CD14-positive monocyte (primary cell): ENCODE measurements at regions not wholly inside any gene's neighbourhood (a gene's known extent, or its start where the extent isn't known, plus 50 kb on each side); places are given as distances from the start of the nearest gene placed in this dataset.

ENCODE experiments used
- DNase-seq, 3 donors: peaks; one replicate each; pipeline ENCODE4 v3.0.0-alpha.2; 2011 to 2022
- H2AFZ ChIP-seq: 2 replicates; pipeline ENCODE4 v1.6.0; 2012; ENCODE audit warnings: mild to moderate bottlenecking, low read depth, low read length, inconsistent platforms; ENCODE audit not compliant: insufficient read depth, poor library complexity, severe bottlenecking
- H3K27ac ChIP-seq, 2 donors: 1 replicate in 1 of 2; 2 replicates in 1 of 2; pipeline ENCODE4 v1.5.1; 2012 to 2013; ENCODE audit warnings: low read length in 2 of 2, control low read depth in 1 of 2, inconsistent platforms in 1 of 2, low read depth in 1 of 2, mild to moderate bottlenecking in 1 of 2
- H3K27me3 ChIP-seq, 2 donors: one replicate each; pipeline versions ENCODE4 v1.6.0 to v1.6.1; 2011 to 2013; ENCODE audit warnings: low read length in 2 of 2; ENCODE audit not compliant: control insufficient read depth in 2 of 2, insufficient read depth in 2 of 2
- H3K36me3 ChIP-seq, 2 donors: replicated peaks in 1 of 2; 1 replicate in 1 of 2; 2 replicates in 1 of 2; pipeline versions ENCODE4 v1.5.1 to v1.6.1; 2012 to 2013; ENCODE audit warnings: low read length in 2 of 2, control low read depth in 1 of 2, inconsistent platforms in 1 of 2, mild to moderate bottlenecking in 1 of 2; ENCODE audit not compliant: insufficient read depth in 2 of 2, control insufficient read depth in 1 of 2
- H3K4me1 ChIP-seq, 2 donors: 1 replicate in 1 of 2; 2 replicates in 1 of 2; pipeline versions ENCODE4 v1.5.1 to v1.6.1; 2012 to 2013; ENCODE audit warnings: low read length in 2 of 2, control low read depth in 1 of 2, inconsistent platforms in 1 of 2, mild to moderate bottlenecking in 1 of 2, moderate library complexity in 1 of 2; ENCODE audit not compliant: insufficient read depth in 2 of 2, control insufficient read depth in 1 of 2
- H3K4me2 ChIP-seq: replicated peaks from 2 replicates; pipeline ENCODE3; 2012; ENCODE audit warnings: low read length, moderate library complexity, mild to moderate bottlenecking; ENCODE audit not compliant: poor library complexity, severe bottlenecking; ENCODE audit errors: extremely low read depth
- H3K4me3 ChIP-seq, 3 experiments: fragments of 200-600 bp in 1 of 3; sonication (generic) in 1 of 3; replicated peaks in 1 of 3; 1 replicate in 2 of 3; 2 replicates in 1 of 3; pipeline ENCODE4 v1.5.1; 2011 to 2013; ENCODE audit warnings: low read length in 3 of 3, mild to moderate bottlenecking in 3 of 3, control low read depth in 2 of 3, low read depth in 2 of 3, inconsistent platforms in 1 of 3, moderate library complexity in 1 of 3
- H3K79me2 ChIP-seq: 2 replicates; pipeline ENCODE4 v1.6.0; 2012; ENCODE audit warnings: mild to moderate bottlenecking, control low read depth, inconsistent platforms, low read length, moderate library complexity; ENCODE audit not compliant: insufficient read depth
- H3K9ac ChIP-seq: 2 replicates; pipeline ENCODE4 v1.6.0; 2017; ENCODE audit warnings: low read length, mild to moderate bottlenecking; ENCODE audit not compliant: insufficient read depth, poor library complexity, severe bottlenecking
- H3K9me3 ChIP-seq, 2 donors: replicated peaks in 1 of 2; 1 replicate in 1 of 2; 2 replicates in 1 of 2; pipeline versions ENCODE4 v1.5.1 to v1.6.1; 2012 to 2013; ENCODE audit warnings: low read length in 2 of 2, control low read depth in 1 of 2; ENCODE audit not compliant: control insufficient read depth in 1 of 2, insufficient read depth in 1 of 2
- H4K20me1 ChIP-seq: 2 replicates; pipeline ENCODE4 v1.6.0; 2012; ENCODE audit warnings: mild to moderate bottlenecking, low read length, control low read depth, moderate library complexity; ENCODE audit not compliant: insufficient read depth
- H3K27ac Mint-ChIP-seq, 7 donors: one replicate each; pipeline ENCODE4 v1.8.0; 2020; ENCODE audit warnings: mild to moderate bottlenecking in 7 of 7, mixed read lengths in 7 of 7, moderate library complexity in 6 of 7, inconsistent platforms in 2 of 7
- H3K27me3 Mint-ChIP-seq, 3 donors: one replicate each; pipeline ENCODE4 v1.8.0; 2021 to 2022; ENCODE audit warnings: low read depth in 3 of 3, mild to moderate bottlenecking in 3 of 3, mixed read lengths in 3 of 3, moderate library complexity in 3 of 3, inconsistent platforms in 1 of 3
- H3K36me3 Mint-ChIP-seq, 2 donors: one replicate each; pipeline ENCODE4 v1.8.0; 2020; ENCODE audit warnings: mixed read lengths in 2 of 2, inconsistent platforms in 1 of 2, mild to moderate bottlenecking in 1 of 2
- H3K4me1 Mint-ChIP-seq: one replicate; pipeline ENCODE4 v1.8.0; 2020; ENCODE audit warnings: mild to moderate bottlenecking, mixed read lengths
- H3K4me3 Mint-ChIP-seq, 2 donors: one replicate each; pipeline ENCODE4 v1.8.0; 2020; ENCODE audit warnings: mild to moderate bottlenecking in 2 of 2, mixed read lengths in 2 of 2, moderate library complexity in 1 of 2
- H3K9me3 Mint-ChIP-seq, 7 donors: one replicate each; pipeline ENCODE4 v1.8.0; 2020 to 2022; ENCODE audit warnings: mixed read lengths in 7 of 7, mild to moderate bottlenecking in 6 of 7, moderate library complexity in 6 of 7, inconsistent platforms in 2 of 7
- WGBS: methylation state at CpG from one replicate; pipeline ENCODE4 v1.1.5; 2013; ENCODE audit warnings: missing lambda C conversion rate; ENCODE audit not compliant: insufficient coverage; 5-methylcytosine and 5-hydroxymethylcytosine counted together
- intact Hi-C, 2 donors: fragments of 100-400 bp; cut with micrococcal nuclease; formaldehyde crosslinking; loops; one replicate each; pipeline versions ENCODE4 v1.15.0 to v1.15.1; 2023
- TF ChIP-seq, protein P1 (sequence below): fragments of 200-600 bp; IDR thresholded peaks from one replicate; pipeline ENCODE4 v1.8.0; 2022; ENCODE audit warnings: antibody characterized with exemption, mild to moderate bottlenecking

GRCh38 chr15:69643476-69643875, 190.9 kb downstream of the RPLP1 start:
- Histone ChIP-seq H3K36me3 (no peaks in the 10 kb centered on the region), H3K79me2 (no peaks in the 10 kb centered on the region), H4K20me1 (no peaks in the 10 kb centered on the region), H3K9ac (no peak overlapping the region), H3K4me3 (no peak overlapping the region), H2AFZ (no peak overlapping the region), H3K27ac (no peak overlapping the region), H3K4me2 (no peak overlapping the region), H3K27me3 (peaks cover 0 to 6% of the 10 kb centered on the region in 2 donors), H3K4me1 (no peaks in the 10 kb centered on the region), H3K9me3 (peaks cover 0 to 9% of the 10 kb centered on the region in 2 donors)
- DNase-seq: no peak
- Mint-ChIP-seq H3K4me1 (peaks cover 3% of the 10 kb centered on the region), H3K27ac (no peak overlapping the region), H3K9me3 (peaks cover 0 to 12% (median 8%) of the 10 kb centered on the region in 7 donors), H3K27me3 (peaks cover 0 to 17% (median 6%) of the 10 kb centered on the region in 3 donors), H3K4me3 (no peak overlapping the region), H3K36me3 (peaks cover 0 to 6% of the 10 kb centered on the region in 2 donors)
- TF ChIP-seq, protein P1, sequence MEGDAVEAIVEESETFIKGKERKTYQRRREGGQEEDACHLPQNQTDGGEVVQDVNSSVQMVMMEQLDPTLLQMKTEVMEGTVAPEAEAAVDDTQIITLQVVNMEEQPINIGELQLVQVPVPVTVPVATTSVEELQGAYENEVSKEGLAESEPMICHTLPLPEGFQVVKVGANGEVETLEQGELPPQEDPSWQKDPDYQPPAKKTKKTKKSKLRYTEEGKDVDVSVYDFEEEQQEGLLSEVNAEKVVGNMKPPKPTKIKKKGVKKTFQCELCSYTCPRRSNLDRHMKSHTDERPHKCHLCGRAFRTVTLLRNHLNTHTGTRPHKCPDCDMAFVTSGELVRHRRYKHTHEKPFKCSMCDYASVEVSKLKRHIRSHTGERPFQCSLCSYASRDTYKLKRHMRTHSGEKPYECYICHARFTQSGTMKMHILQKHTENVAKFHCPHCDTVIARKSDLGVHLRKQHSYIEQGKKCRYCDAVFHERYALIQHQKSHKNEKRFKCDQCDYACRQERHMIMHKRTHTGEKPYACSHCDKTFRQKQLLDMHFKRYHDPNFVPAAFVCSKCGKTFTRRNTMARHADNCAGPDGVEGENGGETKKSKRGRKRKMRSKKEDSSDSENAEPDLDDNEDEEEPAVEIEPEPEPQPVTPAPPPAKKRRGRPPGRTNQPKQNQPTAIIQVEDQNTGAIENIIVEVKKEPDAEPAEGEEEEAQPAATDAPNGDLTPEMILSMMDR: no peak
- intact Hi-C loops: no loop called here
- WGBS: 100% methylated on average over 1 of the region's 5 CpGs

DNA sequence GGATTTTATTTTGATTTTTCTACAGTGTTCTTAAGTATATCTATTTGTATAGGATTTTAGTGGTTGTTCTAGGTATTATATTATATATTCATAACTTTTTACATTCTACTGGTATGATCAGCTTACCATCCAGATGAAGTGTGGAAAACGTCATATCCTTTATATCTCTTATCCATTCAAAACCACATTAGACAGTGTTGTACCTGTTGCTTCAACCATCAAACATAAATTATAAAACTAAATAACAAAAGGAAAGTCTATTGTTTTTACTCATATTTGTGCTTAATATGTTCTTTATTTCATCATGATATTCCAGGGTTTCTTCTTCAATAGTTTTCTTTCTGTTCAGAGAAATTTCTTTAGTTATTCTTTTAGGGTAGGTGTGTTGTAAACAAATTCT, 191.4 kb downstream of the RPLP1 start:
- H3K9me3 ChIP-seq: peaks cover 0 to 9% of the 10 kb centered on the region in 2 donors
- no peaks in the 10 kb centered on the region for H4K20me1 ChIP-seq
- Mint-ChIP-seq H3K27ac (no peak overlapping the region), H3K9me3 (peaks cover 0 to 12% (median 8%) of the 10 kb centered on the region in 7 donors), H3K36me3 (peaks cover 0 to 6% of the 10 kb centered on the region in 2 donors), H3K27me3 (peaks cover 3 to 22% (median 11%) of the 10 kb centered on the region in 3 donors), H3K4me1 (peaks cover 7% of the 10 kb centered on the region), H3K4me3 (no peak overlapping the region)
- no peak overlapping the region for H3K4me3 ChIP-seq
- no peak overlapping the region for H3K4me2 ChIP-seq
- no CpG with 5 or more reads among the region's 1 CpG for WGBS
- intact Hi-C loops: no loop called here
- H3K9ac ChIP-seq: no peak overlapping the region
- H3K27me3 ChIP-seq: peaks cover 0 to 9% of the 10 kb centered on the region in 2 donors
- no peaks in the 10 kb centered on the region for H3K4me1 ChIP-seq
- H2AFZ ChIP-seq: no peak overlapping the region
- TF ChIP-seq, protein P1: no peak
- no peaks in the 10 kb centered on the region for H3K36me3 ChIP-seq
- H3K79me2 ChIP-seq: no peaks in the 10 kb centered on the region
- no peak for DNase-seq
- no peak overlapping the region for H3K27ac ChIP-seq
